Activated CD4-positive, alpha-beta T cell treated with anti-CD3 and anti-CD28 coated beads, Interleukin-2, amount 50 U/mL, for 1 hour (primary cell): ENCODE measurements at regions not wholly inside any gene's neighbourhood (a gene's known extent, or its start where the extent isn't known, plus 50 kb on each side); places are given as distances from the start of the nearest gene placed in this dataset.

Source experiments
- DNase-seq: peaks from one replicate; pipeline ENCODE4 v3.0.0-alpha.2; 2020

DNA sequence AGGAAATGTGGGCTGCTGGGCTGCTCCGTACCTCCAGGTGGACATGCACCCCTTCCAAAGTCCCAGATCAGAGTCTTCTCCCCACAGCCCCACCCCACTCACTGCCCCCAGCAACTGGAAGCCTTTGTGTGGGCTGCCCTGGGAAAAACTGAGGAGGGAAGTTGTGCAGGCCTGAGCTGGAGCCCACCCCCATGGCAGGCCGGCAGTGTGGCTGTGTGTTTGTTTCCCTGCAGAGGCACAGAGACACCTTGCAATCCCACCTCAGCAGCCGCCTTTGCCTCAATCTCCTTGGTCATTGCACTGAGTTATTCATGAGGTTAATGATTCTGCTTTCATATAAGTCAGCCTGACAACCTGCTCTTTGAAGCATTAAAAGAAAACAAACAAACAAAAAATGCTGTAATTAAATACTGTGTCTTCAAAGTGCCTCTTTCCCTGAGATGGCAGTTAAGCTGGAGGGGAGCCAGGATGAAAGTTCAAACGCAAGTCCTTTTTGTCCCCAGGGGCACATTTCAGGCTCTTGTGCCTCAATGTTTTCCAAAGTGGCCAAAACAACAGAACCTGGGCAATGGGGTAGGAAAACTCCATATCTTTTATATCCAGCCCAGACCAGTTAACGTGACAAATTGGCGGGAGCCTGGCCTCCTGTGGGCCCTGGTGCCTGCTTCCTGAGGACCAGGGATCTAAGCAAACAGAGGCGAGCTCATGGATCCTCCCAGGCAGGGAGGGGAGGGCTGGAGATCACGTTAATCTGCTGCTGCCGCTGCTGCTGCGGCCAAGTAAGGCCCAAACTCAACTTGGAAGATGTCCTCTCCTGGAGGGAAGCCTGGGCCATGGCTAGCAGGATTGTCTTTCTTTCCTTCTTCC lies 51.9 kb upstream of the TSPAN11 start:
- no peak for DNase-seq

DNA sequence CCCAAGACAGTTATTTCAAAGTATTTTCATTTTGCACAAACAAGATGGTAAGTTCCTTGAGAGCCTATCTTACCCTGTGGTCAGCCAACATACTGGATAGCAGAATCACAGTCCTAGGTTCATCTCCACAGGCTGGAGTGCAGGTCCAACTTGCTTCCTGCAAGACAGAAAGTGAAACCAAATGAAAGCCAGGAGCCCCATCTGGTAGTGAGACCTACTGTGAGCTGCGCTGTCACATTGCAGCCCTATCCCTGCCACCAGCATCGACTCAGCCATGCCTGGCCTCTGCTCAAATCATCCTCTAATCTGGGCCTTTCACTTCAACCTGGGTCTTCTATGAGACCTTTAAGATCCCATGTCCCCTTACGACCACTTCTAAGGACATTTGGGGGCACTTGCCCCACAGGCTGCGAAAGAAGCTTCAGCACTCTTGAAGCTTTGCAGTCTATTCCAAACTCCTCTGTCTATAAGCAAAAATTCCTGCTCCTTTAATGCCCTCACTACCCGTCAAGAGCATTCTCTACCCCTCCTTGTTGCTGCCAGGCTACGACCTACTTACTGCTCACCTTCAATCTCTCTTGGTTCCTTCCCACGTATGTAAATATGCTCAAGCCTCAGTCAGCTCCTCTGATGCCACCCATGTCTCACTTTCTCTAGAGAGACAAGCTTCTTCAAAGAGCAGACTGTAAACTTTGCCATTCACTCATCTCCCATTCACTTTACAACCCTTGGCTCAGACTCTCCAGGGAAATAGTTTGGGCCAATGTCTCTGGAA lies 55.9 kb upstream of the TSPAN11 start:
- DNase-seq, result no peak

DNA sequence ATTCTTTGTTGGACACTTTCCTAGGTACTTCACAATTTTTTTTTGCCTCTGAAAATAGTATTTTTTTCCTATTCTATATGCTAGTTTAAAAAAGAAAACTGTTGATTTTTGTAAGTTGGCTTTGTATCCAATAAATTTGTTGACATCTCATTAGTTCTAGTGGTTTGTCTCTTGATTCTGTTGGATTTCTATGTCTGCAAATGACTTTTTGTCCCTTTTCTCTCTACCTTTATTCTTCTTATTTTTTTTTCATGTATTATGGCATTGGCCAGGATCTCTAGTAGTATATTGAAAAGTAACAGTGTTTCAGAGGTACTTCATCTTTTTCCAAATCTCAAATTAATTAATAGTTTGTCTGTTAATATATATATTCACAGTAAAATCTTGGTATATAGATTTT lies 59.1 kb upstream of the TSPAN11 start:
- no peak for DNase-seq

DNA sequence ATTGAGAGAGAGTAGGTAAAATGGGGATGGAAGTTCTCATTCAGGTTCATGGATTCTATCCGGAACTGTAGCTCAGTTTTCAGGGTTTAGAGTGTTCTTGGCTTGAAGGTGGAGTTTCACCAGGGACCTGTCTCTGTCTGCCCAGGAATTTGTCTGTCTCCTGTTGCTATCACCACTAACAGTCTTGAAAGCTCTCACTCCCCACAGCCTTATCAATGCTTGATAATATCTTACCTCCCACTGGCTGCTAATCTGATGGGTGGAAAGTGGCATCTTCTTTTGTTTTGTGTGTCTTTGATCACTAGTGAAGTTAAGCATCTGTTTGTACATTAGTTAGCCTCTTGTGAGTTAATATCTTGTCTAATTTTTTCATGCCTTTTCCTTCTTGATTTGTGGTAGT lies 60.3 kb upstream of the TSPAN11 start:
- no peak for DNase-seq

DNA sequence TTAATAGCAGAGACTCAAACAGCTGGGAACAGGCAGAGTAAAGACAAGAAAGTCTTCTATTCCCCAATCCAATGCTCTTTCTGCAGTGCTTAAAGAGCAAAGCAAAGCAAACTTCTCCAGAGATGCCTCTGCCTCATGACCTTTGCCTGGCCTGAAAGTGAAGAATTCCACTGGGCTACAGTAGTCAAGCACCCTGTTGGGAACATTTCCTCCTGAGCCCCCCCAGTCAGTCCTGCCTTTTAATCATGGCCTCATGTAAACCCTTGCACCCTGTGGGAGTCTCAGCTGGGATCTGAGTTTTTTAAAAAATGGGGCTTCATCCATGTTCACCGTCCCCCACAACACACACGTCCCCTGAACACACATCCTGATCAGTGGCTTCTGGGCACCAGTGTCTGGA lies 62.7 kb upstream of the TSPAN11 start:
- DNase-seq, result no peak

DNA sequence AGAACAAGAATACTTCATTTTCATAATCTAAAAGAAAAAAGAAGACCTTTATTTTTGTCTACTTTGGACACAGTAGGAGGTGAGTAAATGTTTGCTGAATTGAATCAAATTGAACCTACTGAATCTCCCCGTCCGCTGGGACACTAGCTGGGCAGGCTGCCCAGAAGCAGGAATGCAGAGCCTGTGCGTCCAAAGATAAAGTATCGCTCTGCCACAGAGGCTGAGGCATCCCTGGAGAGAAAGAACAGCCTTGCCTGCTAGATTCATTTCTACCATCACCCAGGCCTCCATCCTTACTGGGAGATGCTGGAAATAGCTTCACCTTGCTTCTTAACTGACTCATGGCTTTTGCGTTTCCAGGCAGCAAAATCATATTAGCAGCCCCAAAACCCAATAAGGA lies 64.1 kb upstream of the TSPAN11 start:
- no peak for DNase-seq

DNA sequence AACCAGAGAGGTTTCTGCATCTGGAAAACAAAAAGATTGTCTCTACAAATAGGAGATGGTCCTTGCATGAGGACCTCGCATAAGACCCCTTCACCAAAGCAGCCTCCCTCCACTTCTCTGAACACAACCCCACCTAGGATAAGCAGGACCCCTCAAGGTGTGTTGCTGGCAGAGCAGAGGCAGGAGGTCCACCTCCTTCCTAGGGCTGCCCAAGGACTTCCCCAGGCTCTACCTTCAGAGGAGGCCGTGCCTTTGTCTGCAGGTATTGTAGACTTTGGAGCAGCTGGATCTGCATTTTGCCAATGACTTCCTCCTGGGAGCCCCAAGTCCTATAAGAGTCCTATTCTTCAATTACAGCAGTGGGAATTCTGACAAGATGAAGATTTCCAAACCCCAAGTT lies 67.3 kb upstream of the TSPAN11 start:
- no peak for DNase-seq

DNA sequence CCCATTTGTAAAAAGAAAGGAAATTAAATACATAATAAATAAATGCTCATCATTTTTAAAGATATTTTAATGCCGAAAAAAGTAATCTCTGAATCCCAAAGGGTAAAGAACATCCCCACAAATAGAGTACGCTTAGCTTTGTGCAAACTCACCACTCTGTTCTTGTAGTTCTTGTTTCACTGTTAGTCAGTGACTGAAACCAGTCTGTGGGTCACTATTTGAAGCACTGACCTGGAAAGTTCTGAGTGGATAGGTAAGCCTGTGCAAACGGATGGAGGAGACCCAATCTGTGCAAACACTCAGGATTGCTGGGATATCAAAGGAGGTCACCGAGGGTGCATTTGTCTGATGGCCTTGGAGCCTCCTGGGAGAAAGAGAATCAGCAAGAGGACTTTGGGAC lies 68.1 kb upstream of the TSPAN11 start:
- DNase-seq, result no peak

DNA sequence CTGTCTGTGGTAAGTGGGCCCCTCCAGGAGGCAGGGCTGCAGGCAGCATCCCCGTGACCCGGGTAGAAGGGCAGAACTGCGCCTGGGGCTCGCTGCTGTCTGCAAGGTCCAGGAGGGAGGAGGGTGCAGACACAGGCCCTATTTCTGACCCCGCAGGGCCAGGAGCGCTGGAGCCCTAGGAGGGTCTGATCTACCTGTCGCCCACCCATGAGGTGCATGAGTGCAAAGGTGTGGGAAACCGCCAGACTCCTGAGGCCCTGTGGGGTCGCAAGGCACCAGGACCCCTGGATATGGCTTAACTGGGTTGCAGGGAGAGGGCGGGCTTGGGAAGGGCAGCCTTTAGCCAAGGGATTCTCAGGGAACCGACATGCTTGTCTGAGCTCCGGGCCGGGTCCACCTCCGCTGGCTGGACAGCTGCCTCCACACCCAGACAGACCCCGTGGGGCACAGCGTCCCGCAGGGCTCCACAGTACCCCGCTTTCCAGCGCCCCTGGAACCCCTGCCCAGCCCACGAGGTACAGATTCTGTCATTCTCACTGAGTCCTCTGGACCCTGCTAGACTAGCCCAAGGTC lies 72.9 kb upstream of the TSPAN11 start:
- DNase-seq, result no peak

- DNase-seq, result no peak
Measured at GRCh38 chr12:30850684-30851083, 75.9 kb upstream of the TSPAN11 start.

GRCh38 chr12:30847259-30847658 lies 79.3 kb upstream of the TSPAN11 start:
- DNase-seq, result no peak

DNA sequence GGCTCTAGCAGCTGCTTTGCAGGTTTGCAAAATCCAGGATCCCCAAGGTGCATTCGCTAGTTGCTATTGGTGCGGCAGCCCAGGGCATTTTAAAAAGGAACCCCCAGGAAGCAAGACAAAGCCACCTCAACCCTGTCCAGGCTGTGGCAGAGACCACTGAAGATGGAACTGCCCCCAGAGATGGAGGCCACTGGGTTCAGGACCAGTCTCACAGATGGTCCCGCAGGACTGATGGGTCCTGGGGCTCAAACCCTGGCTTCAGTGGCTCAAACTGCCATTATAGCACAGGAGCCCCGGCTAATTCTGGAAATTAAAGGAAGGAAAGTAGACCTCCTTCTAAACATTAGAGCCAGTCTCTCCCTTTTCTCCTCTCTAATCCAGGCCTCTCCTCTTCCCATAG lies 79.8 kb upstream of the TSPAN11 start:
- DNase-seq, result no peak

DNA sequence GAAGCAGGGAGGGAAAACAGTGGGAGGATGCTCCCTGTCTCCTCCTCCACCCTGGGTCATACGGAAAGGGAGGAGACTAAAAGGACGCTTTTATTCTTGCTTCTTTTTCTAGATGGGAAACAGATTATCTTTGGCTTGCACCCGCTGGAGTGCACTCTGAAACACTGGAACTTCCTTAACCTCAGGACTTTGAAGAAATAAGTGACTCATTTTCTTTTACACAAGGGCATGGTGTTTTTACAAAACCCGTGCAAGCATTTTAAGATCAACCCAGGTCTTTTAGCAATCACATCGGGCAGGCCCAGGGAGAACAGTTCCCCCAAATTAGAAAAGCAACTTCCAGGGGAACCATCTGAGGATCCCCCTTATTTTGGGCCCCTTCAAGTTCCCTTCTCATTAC lies 80.9 kb upstream of the TSPAN11 start:
- DNase-seq, result no peak

DNA sequence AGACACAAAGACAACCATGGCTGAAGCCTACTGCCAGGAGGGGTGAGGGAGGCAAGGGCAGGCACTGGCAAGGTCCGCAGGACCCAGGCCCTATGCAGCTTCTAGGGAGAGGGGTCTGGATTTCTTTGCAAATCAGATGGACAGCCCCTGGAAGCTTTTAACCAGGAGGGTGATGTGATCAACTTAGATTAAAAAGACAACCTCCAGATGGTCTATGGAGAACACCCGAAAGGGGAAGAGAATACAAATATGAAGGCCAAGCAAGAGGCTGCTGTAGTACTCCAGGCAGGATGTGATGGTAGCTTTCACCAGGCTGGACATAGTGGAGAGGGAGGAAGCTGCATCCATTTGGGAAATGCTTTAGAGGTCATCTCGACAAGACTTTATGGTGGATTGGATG lies 83.3 kb upstream of the TSPAN11 start:
- no peak for DNase-seq

- no peak for DNase-seq
Measured at GRCh38 chr12:30840715-30841114, 85.8 kb upstream of the TSPAN11 start.

GRCh38 chr12:30839643-30840220 lies 85.0 kb upstream of the CAPRIN2 start:
- no peak for DNase-seq

DNA sequence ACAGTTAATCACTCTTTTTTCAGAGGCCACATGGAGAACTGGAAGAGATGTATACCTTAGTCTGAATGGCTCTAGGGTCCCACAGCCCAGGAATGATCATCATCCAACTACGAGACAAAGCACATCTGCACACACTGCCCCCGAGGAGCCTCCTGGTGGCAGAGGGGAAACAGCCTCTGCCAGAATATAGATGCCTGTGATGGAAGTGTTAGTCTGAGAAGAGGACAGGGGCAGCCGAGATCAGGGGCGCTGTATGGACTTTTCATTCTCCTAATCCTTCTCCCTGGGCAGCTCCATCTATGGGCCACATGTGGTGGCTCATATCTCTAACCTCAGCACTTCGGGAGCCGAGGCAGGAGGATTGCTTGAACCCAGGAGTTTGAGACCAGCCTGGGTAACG lies 82.8 kb upstream of the CAPRIN2 start:
- no peak for DNase-seq

DNA sequence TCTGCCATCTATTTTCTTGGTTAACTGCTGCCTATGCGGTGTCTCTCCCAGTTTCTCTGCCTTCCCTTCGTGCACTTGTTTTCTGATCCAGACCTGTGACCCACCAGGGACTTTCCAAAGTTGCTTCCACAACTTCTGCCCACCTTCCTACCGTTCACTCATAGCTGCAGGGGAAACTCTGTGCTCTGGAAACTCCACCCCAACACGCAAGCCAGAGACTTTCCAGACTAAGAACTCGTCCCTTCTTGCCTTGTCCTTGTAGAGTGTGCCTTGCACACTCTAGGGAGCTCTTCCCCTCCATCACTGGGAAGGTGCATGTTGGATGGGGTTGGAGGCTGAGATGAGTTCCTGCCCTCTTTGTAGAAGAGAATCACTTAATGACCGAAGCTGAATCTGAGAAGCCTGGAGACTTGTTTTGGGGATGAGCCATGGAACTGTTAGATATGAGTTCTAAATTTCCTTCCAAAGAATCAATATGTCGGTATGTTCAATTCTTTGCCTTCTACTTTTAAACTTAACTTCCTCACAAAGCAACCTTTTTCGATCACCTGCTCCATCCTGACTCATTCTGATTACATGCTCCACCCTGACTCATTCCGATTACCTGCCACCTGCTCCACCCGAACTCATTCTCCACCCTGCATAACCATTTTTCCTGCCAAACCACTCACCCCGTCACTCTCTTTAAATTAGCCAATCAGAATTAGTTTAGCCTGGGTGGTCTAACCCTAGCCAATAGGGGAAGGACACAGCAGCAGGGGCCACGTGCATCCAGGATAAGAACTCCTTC lies 82.1 kb upstream of the CAPRIN2 start:
- DNase-seq, result no peak

- no peak for DNase-seq
Measured at GRCh38 chr12:30835216-30835615, 80.5 kb upstream of the CAPRIN2 start.

DNA sequence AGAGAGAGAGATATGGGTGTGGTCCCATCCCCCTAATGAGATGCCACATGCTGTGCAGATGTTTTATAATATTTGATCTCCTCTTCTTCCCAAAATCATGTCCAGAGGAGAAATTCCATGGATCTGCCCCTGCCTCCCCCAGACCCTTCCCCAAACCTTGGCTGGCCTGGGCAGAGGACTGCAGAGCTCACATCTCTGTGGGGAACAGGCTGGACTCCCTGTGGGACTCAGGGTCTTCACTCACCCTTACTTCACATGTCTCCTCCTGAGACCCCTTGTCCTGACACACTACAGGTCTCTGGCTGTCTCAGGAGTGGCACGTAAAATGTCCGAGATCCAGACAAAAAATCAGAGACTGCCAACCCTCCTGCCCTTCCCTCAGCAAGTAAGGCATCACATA lies 76.0 kb upstream of the CAPRIN2 start:
- no peak for DNase-seq

- no peak for DNase-seq
Measured at GRCh38 chr12:30829876-30830275, 75.1 kb upstream of the CAPRIN2 start.

- DNase-seq, result no peak
Measured at GRCh38 chr12:30828686-30829085, 73.9 kb upstream of the CAPRIN2 start.
